ENCODE measurements at regions not wholly inside any gene's neighbourhood (a gene's known extent, or its start where the extent isn't known, plus 50 kb on each side); places are given as distances from the start of the nearest gene placed in this dataset.

GRCh38 chr9:18006591-18006990, 427.7 kb downstream of the SH3GL2 start:
- no peak overlapping the region for H4K5ac ChIP-seq (ENCODE audit: low read depth, low read length)
- no peak overlapping the region for H2BK20ac ChIP-seq (ENCODE audit: low read depth, low read length)
- H4K91ac ChIP-seq (ENCODE audit: insufficient read depth, low read depth, low read length), result no peak overlapping the region
- in situ Hi-C loops (cut with MboI; ENCODE audit: low sequenced_read_pairs), result no loop called here
- H4K20me1 ChIP-seq (ENCODE audit: insufficient read depth, low read length), result no peaks in the 10 kb centered on the region
- intact Hi-C loops (cut with micrococcal nuclease), result no loop called here
- no peak overlapping the region for H3K56ac ChIP-seq (ENCODE audit: extremely low read depth, insufficient read depth, low read length)
- ATAC-seq (ENCODE audit: low read depth) (no peak), DNase-seq (no peak)
- no peak overlapping the region for H2BK15ac ChIP-seq (ENCODE audit: low read depth, low read length)
- H3K79me1 ChIP-seq (ENCODE audit: low read depth in 1 of 2, low read length in 2 of 2), result no peaks in the 10 kb centered on the region
- H2AK5ac ChIP-seq (ENCODE audit: low read depth, low read length), result no peak overlapping the region
- no peak overlapping the region for H3K4me3 ChIP-seq (ENCODE audit: insufficient read depth, low read depth, low read length)
- H3K4me2 ChIP-seq (ENCODE audit: low read depth, low read length), result no peak overlapping the region
- H3K27me3 ChIP-seq (ENCODE audit: control insufficient read depth, insufficient read depth, low read length), result no peaks in the 10 kb centered on the region
- TF ChIP-seq RAD21 (IDR thresholded peaks at IDR 0.05; ENCODE audit: low read length), result no peak
- no peak for TF ChIP-seq FOS (IDR thresholded peaks at IDR 0.05; ENCODE audit: low read depth, low read length)
- no peak for TF ChIP-seq MAZ (IDR thresholded peaks at IDR 0.05; ENCODE audit: borderline replicate concordance, low read depth, low read length)
- TF ChIP-seq NFE2L2 (IDR thresholded peaks at IDR 0.05; ENCODE audit: low read depth, low read length), result no peak
- TF ChIP-seq ELK1 (IDR thresholded peaks at IDR 0.05; ENCODE audit: borderline replicate concordance, low read depth, low read length), result no peak
- no peak for TF ChIP-seq MAFK (IDR thresholded peaks at IDR 0.05; ENCODE audit: low read depth, low read length)
- TF ChIP-seq POLR2A (IDR thresholded peaks at IDR 0.05; ENCODE audit: low read depth, low read length), result no peak
- TF ChIP-seq BHLHE40 (IDR thresholded peaks at IDR 0.05; ENCODE audit: low read depth, low read length), result no peak
- TF ChIP-seq CHD1 (IDR thresholded peaks at IDR 0.05; ENCODE audit: low read depth, low read length), result no peak
- no peak for TF ChIP-seq RFX5 (IDR thresholded peaks at IDR 0.05; ENCODE audit: low read depth, low read length)
- no peak for TF ChIP-seq RCOR1 (IDR thresholded peaks at IDR 0.05; ENCODE audit: insufficient replicate concordance, low read length)
- no peak for TF ChIP-seq SMC3 (IDR thresholded peaks at IDR 0.05; ENCODE audit: low read depth, low read length)
- no peak for TF ChIP-seq CEBPB (IDR thresholded peaks at IDR 0.05; ENCODE audit: low read depth, low read length)
- no peak for TF ChIP-seq CTCF (conservative IDR thresholded peaks at IDR 0.05; ENCODE audit: low read depth, low read length)
- TF ChIP-seq USF2 (IDR thresholded peaks at IDR 0.05; ENCODE audit: low read depth, low read length), result no peak
- no peak for TF ChIP-seq MXI1 (IDR thresholded peaks at IDR 0.05; ENCODE audit: borderline replicate concordance, low read depth, low read length)
- H3K14ac ChIP-seq (replicated peaks; ENCODE audit: low read depth, low read length), result no peak overlapping the region
- BruUV-seq (replicated peaks), result no TSS peak
- no peak overlapping the region for H2AFZ ChIP-seq (replicated peaks; ENCODE audit: low read length, poor library complexity)
- no peak overlapping the region for H3K27ac ChIP-seq (ENCODE audit: insufficient read depth, low read length)
- no peak overlapping the region for H2BK120ac ChIP-seq (ENCODE audit: low read depth, low read length)
- ChIA-PET POLR2A (ENCODE audit: unreplicated experiment) (no interaction called here), CTCF (interaction anchor here (0.6 kb wide), 1 partner anchor 473 kb away, joined by 3 read pairs; no protein-coding TSS in a partner anchor)
- no peaks in the 10 kb centered on the region for H3K9me3 ChIP-seq (ENCODE audit: control insufficient read depth, insufficient read depth, low read length)
- H3K18ac ChIP-seq (ENCODE audit: low read depth, low read length), result no peak overlapping the region
- no peak overlapping the region for H4K8ac ChIP-seq (ENCODE audit: low read depth in 2 of 2, low read length in 2 of 2)
- no peak overlapping the region for H3K4ac ChIP-seq (ENCODE audit: low read depth, low read length)
- no peaks in the 10 kb centered on the region for H3K9me1 ChIP-seq (ENCODE audit: insufficient read depth, low read length)
- H3K4me1 ChIP-seq (ENCODE audit: control insufficient read depth, insufficient read depth, low read length), result no peaks in the 10 kb centered on the region
- dilution Hi-C loops (cut with HindIII; ENCODE audit: low sequenced_read_pairs, unreplicated experiment), result no loop called here
- no peak overlapping the region for H3K23ac ChIP-seq (ENCODE audit: low read depth, low read length)
- no peak overlapping the region for H2AK9ac ChIP-seq (replicated peaks; ENCODE audit: low read depth, low read length, poor library complexity)
- no peaks in the 10 kb centered on the region for H3K36me3 ChIP-seq (ENCODE audit: control insufficient read depth, insufficient read depth, low read length)
- no peak overlapping the region for H3K9ac ChIP-seq (ENCODE audit: low read depth, low read length)
- WGBS, 2 experiments (ENCODE audit: extremely low coverage in 2 of 2, insufficient read length in 1 of 2), result no CpG with 5 or more reads among the region's 4 CpGs
- H2BK5ac ChIP-seq (ENCODE audit: low read depth, low read length, poor library complexity, severe bottlenecking), result no peak overlapping the region
